ENCODE measurements at regions not wholly inside any gene's neighbourhood (a gene's known extent, or its start where the extent isn't known, plus 50 kb on each side); places are given as distances from the start of the nearest gene placed in this dataset.

DNA sequence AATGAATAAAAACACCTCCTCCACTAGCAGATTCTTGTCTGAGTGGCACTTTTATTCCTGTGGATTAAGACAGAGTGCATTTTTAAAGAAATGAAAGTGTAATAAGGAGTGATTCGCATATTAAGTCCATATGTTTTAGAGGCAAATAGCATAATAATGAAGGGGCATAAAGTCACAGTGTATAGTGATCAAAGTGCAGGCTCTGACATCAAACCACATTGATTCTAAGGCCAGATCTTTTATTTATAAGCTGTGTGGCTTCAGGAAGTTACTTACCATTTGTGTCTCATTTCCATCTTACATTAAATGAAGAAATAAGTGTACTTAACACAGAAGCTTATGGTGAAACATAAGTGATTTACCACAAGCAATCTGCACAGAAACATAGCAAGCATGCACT, 332.8 kb downstream of the GASK1B start:
- Histone ChIP-seq H2AFZ (ENCODE audit: low read length) (no peak overlapping the region), H3K9me2 (ENCODE audit: insufficient read depth, low read length) (no peaks in the 10 kb centered on the region), H4K20me1 (ENCODE audit: insufficient read depth, low read length) (no peaks in the 10 kb centered on the region), H3K27ac (ENCODE audit: low read depth, low read length, poor library complexity, severe bottlenecking) (no peak overlapping the region), H3K4me3 (ENCODE audit: low read depth, low read length, poor library complexity, severe bottlenecking) (no peak overlapping the region), H3K36me3 (ENCODE audit: insufficient read depth, low read length) (no peaks in the 10 kb centered on the region), H3K4me2 (ENCODE audit: low read length) (no peak overlapping the region), H3K79me2 (ENCODE audit: insufficient read depth, low read depth, low read length) (no peaks in the 10 kb centered on the region), H3K4me1 (ENCODE audit: insufficient read depth, low read length, poor library complexity, severe bottlenecking) (no peaks in the 10 kb centered on the region), H3K9me3 (ENCODE audit: low read length) (no peaks in the 10 kb centered on the region)
- TF ChIP-seq CTCF (conservative IDR thresholded peaks at IDR 0.05; ENCODE audit: low read length) (no peak), EZH2phosphoT487 (IDR thresholded peaks at IDR 0.05; ENCODE audit: borderline replicate concordance, low read depth, low read length) (no peak)
- DNase-seq (ENCODE audit: low spot score), result no peak
- POLR2A ChIA-PET, result no interaction called here
- intact Hi-C loops (cut with micrococcal nuclease; ENCODE audit: unreplicated experiment), result no loop called here
- CTCF ChIA-PET (ENCODE audit: unreplicated experiment), result no interaction called here
- no TSS peak for BruUV-seq (replicated peaks)

DNA sequence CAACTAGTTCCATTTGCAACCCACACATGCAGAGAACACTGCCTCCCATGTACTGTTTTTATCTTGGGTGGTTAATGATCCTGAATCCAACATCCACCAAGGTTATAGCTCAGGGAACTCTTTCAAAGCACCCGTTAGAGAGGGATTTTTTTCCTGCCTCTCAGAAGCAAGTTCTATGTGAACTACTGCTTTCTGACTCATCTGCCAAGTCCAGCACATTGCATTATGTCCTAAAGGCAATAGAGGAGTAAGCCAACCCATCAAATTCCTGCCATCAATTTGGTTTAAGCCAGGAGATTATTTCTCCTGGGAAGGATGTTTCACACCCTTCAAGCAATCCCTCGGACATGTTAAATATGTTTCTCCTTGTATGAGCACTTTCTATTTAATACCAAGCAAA, 334.5 kb downstream of the GASK1B start:
- Histone ChIP-seq H3K36me3 (ENCODE audit: insufficient read depth, low read length) (no peaks in the 10 kb centered on the region), H3K9me2 (ENCODE audit: insufficient read depth, low read length) (no peaks in the 10 kb centered on the region), H2AFZ (ENCODE audit: low read length) (no peak overlapping the region), H3K4me1 (ENCODE audit: insufficient read depth, low read length, poor library complexity, severe bottlenecking) (no peaks in the 10 kb centered on the region), H3K79me2 (ENCODE audit: insufficient read depth, low read depth, low read length) (no peaks in the 10 kb centered on the region), H4K20me1 (ENCODE audit: insufficient read depth, low read length) (no peaks in the 10 kb centered on the region), H3K4me3 (ENCODE audit: low read depth, low read length, poor library complexity, severe bottlenecking) (no peak overlapping the region), H3K9me3 (ENCODE audit: low read length) (no peaks in the 10 kb centered on the region), H3K27ac (ENCODE audit: low read depth, low read length, poor library complexity, severe bottlenecking) (no peak overlapping the region), H3K4me2 (ENCODE audit: low read length) (no peak overlapping the region)
- BruUV-seq (replicated peaks), result no TSS peak
- CTCF ChIA-PET (ENCODE audit: unreplicated experiment), result no interaction called here
- no peak for DNase-seq (ENCODE audit: low spot score)
- intact Hi-C loops (cut with micrococcal nuclease; ENCODE audit: unreplicated experiment), result no loop called here
- POLR2A ChIA-PET, result no interaction called here
- no peak for TF ChIP-seq EZH2phosphoT487 (IDR thresholded peaks at IDR 0.05; ENCODE audit: borderline replicate concordance, low read depth, low read length)
- TF ChIP-seq CTCF (conservative IDR thresholded peaks at IDR 0.05; ENCODE audit: low read length), result no peak

DNA sequence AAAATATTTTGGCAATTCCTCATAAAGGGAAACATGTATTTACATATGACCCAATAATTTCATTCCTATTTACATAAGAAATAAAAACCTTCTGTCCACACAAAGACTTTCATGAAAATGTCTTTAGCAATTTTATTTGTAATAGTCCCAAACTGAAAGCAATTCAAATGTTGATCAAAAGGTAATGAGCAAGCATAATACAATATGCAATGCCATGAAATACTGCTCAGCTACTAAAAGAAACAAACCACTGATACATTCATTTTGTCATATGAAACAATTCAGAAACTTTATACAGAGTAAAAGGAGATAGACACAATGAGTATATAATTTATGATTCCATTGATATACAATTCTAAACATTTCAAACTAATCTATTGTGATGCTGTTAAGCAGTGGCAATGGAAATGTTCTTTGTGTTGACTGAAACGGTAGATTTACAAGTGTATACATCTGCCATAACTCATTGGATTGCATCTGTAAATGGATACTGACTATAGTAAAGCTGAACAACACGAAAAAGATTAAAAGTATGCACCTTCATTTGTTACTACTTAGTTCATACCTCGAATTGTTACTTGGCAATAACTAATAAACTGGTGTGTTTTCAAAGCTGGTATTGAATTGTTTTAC, 335.6 kb downstream of the GASK1B start:
- Histone ChIP-seq H3K27ac (ENCODE audit: low read depth, low read length, poor library complexity, severe bottlenecking) (no peak overlapping the region), H3K79me2 (ENCODE audit: insufficient read depth, low read depth, low read length) (no peaks in the 10 kb centered on the region), H3K9me3 (ENCODE audit: low read length) (no peaks in the 10 kb centered on the region), H3K4me2 (ENCODE audit: low read length) (no peak overlapping the region), H3K4me1 (ENCODE audit: insufficient read depth, low read length, poor library complexity, severe bottlenecking) (no peaks in the 10 kb centered on the region), H2AFZ (ENCODE audit: low read length) (no peak overlapping the region), H3K9me2 (ENCODE audit: insufficient read depth, low read length) (no peaks in the 10 kb centered on the region), H3K36me3 (ENCODE audit: insufficient read depth, low read length) (no peaks in the 10 kb centered on the region), H4K20me1 (ENCODE audit: insufficient read depth, low read length) (no peaks in the 10 kb centered on the region), H3K4me3 (ENCODE audit: low read depth, low read length, poor library complexity, severe bottlenecking) (no peak overlapping the region)
- no peak for DNase-seq (ENCODE audit: low spot score)
- ChIA-PET CTCF (ENCODE audit: unreplicated experiment) (no interaction called here), POLR2A (no interaction called here)
- BruUV-seq (replicated peaks), result no TSS peak
- no peak for TF ChIP-seq EZH2phosphoT487 (IDR thresholded peaks at IDR 0.05; ENCODE audit: borderline replicate concordance, low read depth, low read length)
- TF ChIP-seq CTCF (conservative IDR thresholded peaks at IDR 0.05; ENCODE audit: low read length), result no peak
- intact Hi-C loops (cut with micrococcal nuclease; ENCODE audit: unreplicated experiment), result no loop called here
